HEK293 (cell line): ENCODE measurements at regions not wholly inside any gene's neighbourhood (a gene's known extent, or its start where the extent isn't known, plus 50 kb on each side); places are given as distances from the start of the nearest gene placed in this dataset.

Experiments used
- CTCF ChIA-PET: fragments of 350-600 bp; formaldehyde crosslinking; extraction: SDS; loops from one replicate; lab custom pipeline; 2021; ENCODE audit warnings: antibody characterized with exemption; lab: Yijun Ruan, JAX
- POLR2A ChIA-PET: fragments of 300-600 bp; formaldehyde crosslinking; extraction: SDS; loops from one replicate; lab custom pipeline; 2020; ENCODE audit warnings: antibody characterized with exemption, inconsistent platforms; lab: Yijun Ruan, JAX
- H3K27ac ChIP-seq: fragments of 200-500 bp; sonication (Bioruptor generic); 2 replicates; pipeline ENCODE4 v1.5.1; 2014; ENCODE audit warnings: low read depth, low read length, control low read depth, inconsistent platforms; ENCODE audit errors: extremely low read depth
- H3K36me3 ChIP-seq, 2 experiments: fragments of 200-500 bp in 1 of 2; sonication (Bioruptor generic) in 1 of 2; 1 replicate in 1 of 2; 2 replicates in 1 of 2; pipeline ENCODE4 v1.5.1; 2014 to 2017; ENCODE audit warnings: inconsistent platforms in 2 of 2, low read length in 2 of 2; ENCODE audit not compliant: control insufficient read depth in 2 of 2, insufficient read depth in 1 of 2
- H3K4me1 ChIP-seq: fragments of 200-500 bp; sonication (Bioruptor generic); 2 replicates; pipeline ENCODE4 v1.5.1; 2014; ENCODE audit warnings: mild to moderate bottlenecking, low read length, inconsistent platforms; ENCODE audit not compliant: control insufficient read depth, insufficient read depth
- H3K4me3 ChIP-seq: 2 replicates; pipeline ENCODE4 v1.5.1; 2011; ENCODE audit warnings: low read depth, mild to moderate bottlenecking, control low read depth, low read length, moderate library complexity
- H3K9me3 ChIP-seq: fragments of 200-500 bp; sonication (Bioruptor generic); 2 replicates; pipeline ENCODE4 v1.5.1; 2014; ENCODE audit warnings: low read depth, low read length, inconsistent platforms; ENCODE audit not compliant: control insufficient read depth, insufficient read depth
- OVOL3 ChIP-seq: fragments of 450-650 bp; formaldehyde crosslinking; IDR thresholded peaks from 2 replicates; pipeline ENCODE4 v1.5.1; 2016; ENCODE audit warnings: missing biosample characterization, missing genetic modification characterization
- SCRT1 ChIP-seq: fragments of 450-650 bp; formaldehyde crosslinking; IDR thresholded peaks from 2 replicates; pipeline ENCODE4 v1.5.1; 2016; ENCODE audit warnings: missing biosample characterization, missing genetic modification characterization, borderline replicate concordance
- SCRT2 ChIP-seq: fragments of 450-650 bp; formaldehyde crosslinking; IDR thresholded peaks from 2 replicates; pipeline ENCODE4 v1.5.1; 2016; ENCODE audit warnings: missing biosample characterization, missing genetic modification characterization
- SETDB1 ChIP-seq: IDR thresholded peaks from one replicate; pipeline ENCODE4 v1.6.1; 2017; ENCODE audit warnings: mild to moderate bottlenecking, low read length, moderate library complexity, mixed read lengths; ENCODE audit not compliant: insufficient read length
- SP7 ChIP-seq: fragments of 450-650 bp; formaldehyde crosslinking; IDR thresholded peaks from 2 replicates; pipeline ENCODE4 v1.5.1; 2016; ENCODE audit warnings: missing biosample characterization, missing genetic modification characterization
- WT1 ChIP-seq: fragments of 450-650 bp; formaldehyde crosslinking; IDR thresholded peaks from 2 replicates; pipeline ENCODE4 v1.5.1; 2016; ENCODE audit warnings: missing biosample characterization, missing genetic modification characterization
- ZBTB1 ChIP-seq: fragments of 450-650 bp; formaldehyde crosslinking; IDR thresholded peaks from 2 replicates; pipeline ENCODE4 v1.5.1; 2016; ENCODE audit warnings: missing biosample characterization, missing genetic modification characterization
- ZBTB17 ChIP-seq: fragments of 450-650 bp; formaldehyde crosslinking; IDR thresholded peaks from 2 replicates; pipeline ENCODE4 v1.5.1; 2016; ENCODE audit warnings: missing biosample characterization, missing genetic modification characterization
- ZBTB7A ChIP-seq: fragments of 450-650 bp; formaldehyde crosslinking; IDR thresholded peaks from 2 replicates; pipeline ENCODE4 v1.5.1; 2016; ENCODE audit warnings: low read depth, missing biosample characterization, missing genetic modification characterization
- ZNF16 ChIP-seq: fragments of 450-650 bp; formaldehyde crosslinking; IDR thresholded peaks from 2 replicates; pipeline ENCODE4 v1.5.1; 2016; ENCODE audit warnings: low read depth, missing biosample characterization, missing genetic modification characterization
- ZNF2 ChIP-seq: fragments of 450-650 bp; formaldehyde crosslinking; IDR thresholded peaks from 2 replicates; pipeline ENCODE4 v1.5.1; 2016; ENCODE audit warnings: missing biosample characterization, missing genetic modification characterization
- ZNF239 ChIP-seq: fragments of 450-650 bp; formaldehyde crosslinking; IDR thresholded peaks from 2 replicates; pipeline ENCODE4 v1.5.1; 2016; ENCODE audit warnings: missing biosample characterization, missing genetic modification characterization
- ZNF24 ChIP-seq: fragments of 450-650 bp; formaldehyde crosslinking; IDR thresholded peaks from 2 replicates; pipeline ENCODE4 v1.5.1; 2016; ENCODE audit warnings: missing biosample characterization, missing genetic modification characterization
- ZNF311 ChIP-seq: fragments of 450-650 bp; formaldehyde crosslinking; IDR thresholded peaks from 2 replicates; pipeline ENCODE4 v1.5.1; 2017; ENCODE audit warnings: missing biosample characterization, missing genetic modification characterization, borderline replicate concordance
- ZNF354C ChIP-seq: fragments of 450-650 bp; formaldehyde crosslinking; IDR thresholded peaks from 2 replicates; pipeline ENCODE4 v1.5.1; 2016; ENCODE audit warnings: missing biosample characterization, missing genetic modification characterization, low read depth, borderline replicate concordance
- ZNF529 ChIP-seq: fragments of 450-650 bp; formaldehyde crosslinking; IDR thresholded peaks from 2 replicates; pipeline ENCODE4 v1.5.1; 2017; ENCODE audit warnings: missing genetic modification characterization, missing biosample characterization; ENCODE audit not compliant: insufficient replicate concordance
- ZNF544 ChIP-seq: fragments of 450-650 bp; formaldehyde crosslinking; IDR thresholded peaks from 2 replicates; pipeline ENCODE4 v1.5.0; 2017; ENCODE audit warnings: missing biosample characterization, missing genetic modification characterization
- ZNF561 ChIP-seq: fragments of 450-650 bp; IDR thresholded peaks from 2 replicates; pipeline ENCODE4 v1.5.1; 2018; ENCODE audit warnings: missing biosample characterization, missing genetic modification characterization, borderline replicate concordance
- ZNF747 ChIP-seq: fragments of 450-650 bp; formaldehyde crosslinking; IDR thresholded peaks from 2 replicates; pipeline ENCODE4 v1.5.1; 2016; ENCODE audit warnings: missing biosample characterization, missing genetic modification characterization
- ZNF791 ChIP-seq: fragments of 450-650 bp; formaldehyde crosslinking; IDR thresholded peaks from 2 replicates; pipeline ENCODE4 v1.5.1; 2016; ENCODE audit warnings: missing biosample characterization, missing genetic modification characterization
- ZXDB ChIP-seq: fragments of 450-650 bp; formaldehyde crosslinking; IDR thresholded peaks from 2 replicates; pipeline ENCODE4 v1.5.1; 2016; ENCODE audit warnings: missing biosample characterization, missing genetic modification characterization
- TF ChIP-seq, protein P1 (sequence below): fragments of 450-650 bp; formaldehyde crosslinking; IDR thresholded peaks from 2 replicates; pipeline ENCODE4 v1.5.1; 2016; ENCODE audit warnings: missing biosample characterization, missing genetic modification characterization
- TF ChIP-seq, protein P2 (sequence below): fragments of 450-650 bp; formaldehyde crosslinking; IDR thresholded peaks from 2 replicates; pipeline ENCODE4 v1.5.1; 2016; ENCODE audit warnings: missing biosample characterization, missing genetic modification characterization
- TF ChIP-seq, protein P3 (sequence below): fragments of 450-650 bp; formaldehyde crosslinking; IDR thresholded peaks from 2 replicates; pipeline ENCODE4 v1.5.1; 2016; ENCODE audit warnings: missing biosample characterization, missing genetic modification characterization
- TF ChIP-seq, protein P4 (sequence below): fragments of 450-650 bp; formaldehyde crosslinking; IDR thresholded peaks from 2 replicates; pipeline ENCODE4 v1.5.1; 2017; ENCODE audit warnings: missing biosample characterization, missing genetic modification characterization
- TF ChIP-seq, protein P5 (sequence below): IDR thresholded peaks from 2 replicates; pipeline ENCODE4 v1.6.1; 2011; ENCODE audit warnings: mild to moderate bottlenecking, low read depth, low read length, borderline replicate concordance
- TF ChIP-seq, protein P6 (sequence below): fragments of 450-650 bp; formaldehyde crosslinking; IDR thresholded peaks from 2 replicates; pipeline ENCODE4 v1.5.1; 2016; ENCODE audit warnings: missing biosample characterization, missing genetic modification characterization

DNA sequence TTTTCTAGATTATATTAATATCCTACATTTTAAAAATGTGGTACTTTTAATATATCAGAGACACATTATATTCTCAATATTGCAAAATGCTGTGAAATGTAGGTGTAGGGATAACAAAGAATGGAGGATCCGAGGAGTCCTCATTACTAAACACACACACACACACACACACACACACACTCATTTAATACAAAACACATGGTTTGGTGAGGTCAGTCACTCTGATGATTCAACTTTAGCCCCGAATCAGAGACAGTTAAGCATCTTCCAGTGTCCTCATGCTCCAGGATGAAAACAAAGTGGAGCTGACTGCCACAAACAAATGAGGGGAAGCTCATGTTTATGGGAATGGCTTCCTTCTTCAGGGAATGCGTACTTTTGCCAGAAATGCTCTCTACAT lies 147.5 kb downstream of the CYSLTR2 start (continued):
- TF ChIP-seq WT1 (tag by site-specific recombination) (no peak), ZNF311 (tag by site-specific recombination) (no peak), ZXDB (tag by site-specific recombination) (no peak), ZNF544 (tag by site-specific recombination) (no peak), ZNF24 (tag by site-specific recombination) (no peak), ZNF239 (tag by site-specific recombination) (no peak), ZNF529 (tag by site-specific recombination) (no peak)
- TF ChIP-seq, protein P1, sequence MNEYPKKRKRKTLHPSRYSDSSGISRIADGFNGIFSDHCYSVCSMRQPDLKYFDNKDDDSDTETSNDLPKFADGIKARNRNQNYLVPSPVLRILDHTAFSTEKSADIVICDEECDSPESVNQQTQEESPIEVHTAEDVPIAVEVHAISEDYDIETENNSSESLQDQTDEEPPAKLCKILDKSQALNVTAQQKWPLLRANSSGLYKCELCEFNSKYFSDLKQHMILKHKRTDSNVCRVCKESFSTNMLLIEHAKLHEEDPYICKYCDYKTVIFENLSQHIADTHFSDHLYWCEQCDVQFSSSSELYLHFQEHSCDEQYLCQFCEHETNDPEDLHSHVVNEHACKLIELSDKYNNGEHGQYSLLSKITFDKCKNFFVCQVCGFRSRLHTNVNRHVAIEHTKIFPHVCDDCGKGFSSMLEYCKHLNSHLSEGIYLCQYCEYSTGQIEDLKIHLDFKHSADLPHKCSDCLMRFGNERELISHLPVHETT (tag by site-specific recombination), result no peak

DNA sequence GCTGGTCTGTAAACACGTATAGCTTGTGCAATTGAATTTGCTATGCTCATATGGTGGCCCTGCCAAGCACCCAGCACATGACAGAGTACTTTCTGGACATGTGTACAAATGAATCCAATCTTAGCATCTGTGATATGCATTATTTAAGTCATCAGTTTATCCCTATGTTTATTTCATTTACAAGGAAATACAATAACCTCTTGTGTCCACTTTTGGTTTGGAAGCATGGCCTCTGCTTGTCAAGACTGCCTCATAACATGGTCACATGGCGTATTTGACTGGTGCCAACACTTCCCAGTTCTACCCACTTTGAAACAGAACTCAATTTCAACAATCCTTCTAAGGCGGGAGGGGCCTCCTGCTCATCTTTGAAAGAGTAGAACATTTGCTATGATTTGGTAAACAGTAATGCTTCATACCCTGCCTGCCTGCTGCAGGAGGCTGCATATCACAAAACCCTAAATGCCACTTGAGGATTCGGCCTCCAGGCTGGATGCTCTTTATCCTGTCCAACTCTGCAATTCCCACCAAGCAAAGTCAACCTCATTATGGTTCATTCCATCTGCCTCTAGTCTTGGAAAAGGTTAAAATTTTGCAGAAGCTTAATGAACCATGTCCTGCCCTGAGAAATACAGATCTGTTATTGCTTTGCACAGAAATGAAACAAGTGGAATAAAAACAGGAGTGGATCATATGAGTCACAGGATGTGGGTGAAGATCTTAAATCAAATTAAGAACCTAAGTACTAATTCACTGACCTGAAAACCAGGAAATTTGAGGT lies 151.3 kb downstream of the CYSLTR2 start:
- no peaks in the 10 kb centered on the region for H3K9me3 ChIP-seq
- H3K4me1 ChIP-seq, result no peaks in the 10 kb centered on the region
- POLR2A ChIA-PET, result no interaction called here
- CTCF ChIA-PET, result no interaction called here
- H3K36me3 ChIP-seq, result no peaks in the 10 kb centered on the region
- H3K4me3 ChIP-seq, result no peak overlapping the region
- no peak overlapping the region for H3K27ac ChIP-seq
- TF ChIP-seq, protein P2, sequence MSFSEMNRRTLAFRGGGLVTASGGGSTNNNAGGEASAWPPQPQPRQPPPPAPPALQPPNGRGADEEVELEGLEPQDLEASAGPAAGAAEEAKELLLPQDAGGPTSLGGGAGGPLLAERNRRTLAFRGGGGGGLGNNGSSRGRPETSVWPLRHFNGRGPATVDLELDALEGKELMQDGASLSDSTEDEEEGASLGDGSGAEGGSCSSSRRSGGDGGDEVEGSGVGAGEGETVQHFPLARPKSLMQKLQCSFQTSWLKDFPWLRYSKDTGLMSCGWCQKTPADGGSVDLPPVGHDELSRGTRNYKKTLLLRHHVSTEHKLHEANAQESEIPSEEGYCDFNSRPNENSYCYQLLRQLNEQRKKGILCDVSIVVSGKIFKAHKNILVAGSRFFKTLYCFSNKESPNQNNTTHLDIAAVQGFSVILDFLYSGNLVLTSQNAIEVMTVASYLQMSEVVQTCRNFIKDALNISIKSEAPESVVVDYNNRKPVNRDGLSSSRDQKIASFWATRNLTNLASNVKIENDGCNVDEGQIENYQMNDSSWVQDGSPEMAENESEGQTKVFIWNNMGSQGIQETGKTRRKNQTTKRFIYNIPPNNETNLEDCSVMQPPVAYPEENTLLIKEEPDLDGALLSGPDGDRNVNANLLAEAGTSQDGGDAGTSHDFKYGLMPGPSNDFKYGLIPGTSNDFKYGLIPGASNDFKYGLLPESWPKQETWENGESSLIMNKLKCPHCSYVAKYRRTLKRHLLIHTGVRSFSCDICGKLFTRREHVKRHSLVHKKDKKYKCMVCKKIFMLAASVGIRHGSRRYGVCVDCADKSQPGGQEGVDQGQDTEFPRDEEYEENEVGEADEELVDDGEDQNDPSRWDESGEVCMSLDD (tag by site-specific recombination), result no peak
- TF ChIP-seq, protein P3, sequence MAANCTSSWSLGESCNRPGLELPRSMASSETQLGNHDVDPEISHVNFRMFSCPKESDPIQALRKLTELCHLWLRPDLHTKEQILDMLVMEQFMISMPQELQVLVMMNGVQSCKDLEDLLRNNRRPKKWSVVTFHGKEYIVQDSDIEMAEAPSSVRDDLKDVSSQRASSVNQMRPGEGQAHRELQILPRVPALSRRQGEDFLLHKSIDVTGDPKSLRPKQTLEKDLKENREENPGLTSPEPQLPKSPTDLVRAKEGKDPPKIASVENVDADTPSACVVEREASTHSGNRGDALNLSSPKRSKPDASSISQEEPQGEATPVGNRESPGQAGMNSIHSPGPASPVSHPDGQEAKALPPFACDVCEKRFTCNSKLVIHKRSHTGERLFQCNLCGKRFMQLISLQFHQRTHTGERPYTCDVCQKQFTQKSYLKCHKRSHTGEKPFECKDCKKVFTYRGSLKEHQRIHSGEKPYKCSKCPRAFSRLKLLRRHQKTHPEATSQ, result no peak
- TF ChIP-seq, protein P4, sequence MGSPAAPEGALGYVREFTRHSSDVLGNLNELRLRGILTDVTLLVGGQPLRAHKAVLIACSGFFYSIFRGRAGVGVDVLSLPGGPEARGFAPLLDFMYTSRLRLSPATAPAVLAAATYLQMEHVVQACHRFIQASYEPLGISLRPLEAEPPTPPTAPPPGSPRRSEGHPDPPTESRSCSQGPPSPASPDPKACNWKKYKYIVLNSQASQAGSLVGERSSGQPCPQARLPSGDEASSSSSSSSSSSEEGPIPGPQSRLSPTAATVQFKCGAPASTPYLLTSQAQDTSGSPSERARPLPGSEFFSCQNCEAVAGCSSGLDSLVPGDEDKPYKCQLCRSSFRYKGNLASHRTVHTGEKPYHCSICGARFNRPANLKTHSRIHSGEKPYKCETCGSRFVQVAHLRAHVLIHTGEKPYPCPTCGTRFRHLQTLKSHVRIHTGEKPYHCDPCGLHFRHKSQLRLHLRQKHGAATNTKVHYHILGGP (tag by site-specific recombination), result no peak
- TF ChIP-seq OVOL3, result no peak
- TF ChIP-seq ZNF791 (tag by site-specific recombination), result no peak
- TF ChIP-seq, protein P5, sequence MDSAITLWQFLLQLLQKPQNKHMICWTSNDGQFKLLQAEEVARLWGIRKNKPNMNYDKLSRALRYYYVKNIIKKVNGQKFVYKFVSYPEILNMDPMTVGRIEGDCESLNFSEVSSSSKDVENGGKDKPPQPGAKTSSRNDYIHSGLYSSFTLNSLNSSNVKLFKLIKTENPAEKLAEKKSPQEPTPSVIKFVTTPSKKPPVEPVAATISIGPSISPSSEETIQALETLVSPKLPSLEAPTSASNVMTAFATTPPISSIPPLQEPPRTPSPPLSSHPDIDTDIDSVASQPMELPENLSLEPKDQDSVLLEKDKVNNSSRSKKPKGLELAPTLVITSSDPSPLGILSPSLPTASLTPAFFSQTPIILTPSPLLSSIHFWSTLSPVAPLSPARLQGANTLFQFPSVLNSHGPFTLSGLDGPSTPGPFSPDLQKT, result no peak
- TF ChIP-seq ZNF561 (tag by site-specific recombination), result no peak
- no peak for TF ChIP-seq ZNF354C (tag by site-specific recombination)
- no peak for TF ChIP-seq SCRT1
- TF ChIP-seq ZBTB7A (tag by site-specific recombination), result no peak
- TF ChIP-seq ZBTB1 (tag by site-specific recombination), result no peak
- TF ChIP-seq SCRT2 (tag by site-specific recombination), result no peak
- TF ChIP-seq, protein P6, sequence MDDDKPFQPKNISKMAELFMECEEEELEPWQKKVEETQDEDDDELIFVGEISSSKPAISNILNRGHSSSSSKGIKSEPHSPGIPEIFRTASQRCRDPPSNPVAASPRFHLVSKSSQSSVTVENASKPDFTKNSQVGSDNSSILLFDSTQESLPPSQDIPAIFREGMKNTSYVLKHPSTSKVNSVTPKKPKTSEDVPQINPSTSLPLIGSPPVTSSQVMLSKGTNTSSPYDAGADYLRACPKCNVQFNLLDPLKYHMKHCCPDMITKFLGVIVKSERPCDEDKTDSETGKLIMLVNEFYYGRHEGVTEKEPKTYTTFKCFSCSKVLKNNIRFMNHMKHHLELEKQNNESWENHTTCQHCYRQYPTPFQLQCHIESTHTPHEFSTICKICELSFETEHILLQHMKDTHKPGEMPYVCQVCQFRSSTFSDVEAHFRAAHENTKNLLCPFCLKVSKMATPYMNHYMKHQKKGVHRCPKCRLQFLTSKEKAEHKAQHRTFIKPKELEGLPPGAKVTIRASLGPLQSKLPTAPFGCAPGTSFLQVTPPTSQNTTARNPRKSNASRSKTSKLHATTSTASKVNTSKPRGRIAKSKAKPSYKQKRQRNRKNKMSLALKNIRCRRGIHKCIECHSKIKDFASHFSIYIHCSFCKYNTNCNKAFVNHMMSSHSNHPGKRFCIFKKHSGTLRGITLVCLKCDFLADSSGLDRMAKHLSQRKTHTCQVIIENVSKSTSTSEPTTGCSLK (tag by site-specific recombination), result no peak
- TF ChIP-seq ZNF2 (tag by site-specific recombination), result no peak
- no peak for TF ChIP-seq ZNF747 (tag by site-specific recombination)
- no peak for TF ChIP-seq ZBTB17 (tag by site-specific recombination)
- TF ChIP-seq SP7 (tag by site-specific recombination), result no peak
- no peak for TF ChIP-seq SETDB1
- TF ChIP-seq ZNF16 (tag by site-specific recombination), result no peak
